ENCODE measurements at regions not wholly inside any gene's neighbourhood (a gene's known extent, or its start where the extent isn't known, plus 50 kb on each side); places are given as distances from the start of the nearest gene placed in this dataset.
"Not testable (repeated sequence)": the region's sequence is repeated elsewhere in the genome, so short reads cannot be mapped to it uniquely, and the experiment has no call there.

GRCh38 chr9:90981726-90982125, 180.1 kb downstream of the SYK start:
- DNase-seq: no peak

GRCh38 chr9:90983394-90983793, 181.8 kb downstream of the SYK start:
- DNase-seq: no peak

GRCh38 chr9:90985631-90986030, 184.0 kb downstream of the SYK start:
- DNase-seq: no peak

- no peak for DNase-seq
These were observed 184.5 kb downstream of the SYK start for GRCh38 chr9:90986161-90986560.

- no peak for DNase-seq
These were observed 185.9 kb downstream of the SYK start for GRCh38 chr9:90987566-90987965.

GRCh38 chr9:90988318-90988717, 186.7 kb downstream of the SYK start:
- DNase-seq: no peak

- DNase-seq: no peak
These were observed 190.3 kb downstream of the SYK start for GRCh38 chr9:90991953-90992352.

GRCh38 chr9:90995516-90995915, 193.9 kb downstream of the SYK start:
- DNase-seq: no peak

GRCh38 chr9:90996154-90997065, 194.8 kb downstream of the SYK start:
- no peak for DNase-seq

GRCh38 chr9:90998573-90998972, 197.0 kb downstream of the SYK start:
- DNase-seq: no peak

GRCh38 chr9:90999425-91000397, 198.1 kb downstream of the SYK start:
- no peak for DNase-seq

GRCh38 chr9:91001146-91001611, 199.6 kb downstream of the SYK start:
- DNase-seq: no peak

- DNase-seq: no peak
These were observed 202.9 kb downstream of the SYK start for GRCh38 chr9:91004484-91004883.

GRCh38 chr9:91004992-91005391, 203.4 kb downstream of the SYK start:
- DNase-seq: no peak

- DNase-seq: no peak
These were observed 204.4 kb downstream of the SYK start for GRCh38 chr9:91006046-91006445.

- DNase-seq: no peak
These were observed 206.9 kb downstream of the SYK start for GRCh38 chr9:91008568-91008967.

GRCh38 chr9:91011891-91012290, 210.3 kb downstream of the SYK start:
- DNase-seq: no peak

- no peak for DNase-seq
These were observed 211.6 kb downstream of the SYK start for GRCh38 chr9:91012933-91013841.

GRCh38 chr9:91017245-91017644, 215.6 kb downstream of the SYK start:
- no peak for DNase-seq

GRCh38 chr9:91019871-91020270, 218.3 kb downstream of the SYK start:
- not testable (repeated sequence) for DNase-seq

- not testable (repeated sequence) for DNase-seq
These were observed 220.0 kb downstream of the SYK start for GRCh38 chr9:91021656-91022055.

GRCh38 chr9:91023741-91024140, 222.1 kb downstream of the SYK start:
- no peak for DNase-seq

Data from 8988T (cell line).